GM19324 (cell line): ENCODE measurements at regions not wholly inside any gene's neighbourhood (a gene's known extent, or its start where the extent isn't known, plus 50 kb on each side); places are given as distances from the start of the nearest gene placed in this dataset.

Source experiments
- ATAC-seq: cut with Tn5 transposase; IDR thresholded peaks from one replicate; pipeline ENCODE4 v1.9.1; 2021; ENCODE audit warnings: mild to moderate bottlenecking, moderate library complexity; ENCODE audit not compliant: unreplicated experiment, low FRiP score

DNA sequence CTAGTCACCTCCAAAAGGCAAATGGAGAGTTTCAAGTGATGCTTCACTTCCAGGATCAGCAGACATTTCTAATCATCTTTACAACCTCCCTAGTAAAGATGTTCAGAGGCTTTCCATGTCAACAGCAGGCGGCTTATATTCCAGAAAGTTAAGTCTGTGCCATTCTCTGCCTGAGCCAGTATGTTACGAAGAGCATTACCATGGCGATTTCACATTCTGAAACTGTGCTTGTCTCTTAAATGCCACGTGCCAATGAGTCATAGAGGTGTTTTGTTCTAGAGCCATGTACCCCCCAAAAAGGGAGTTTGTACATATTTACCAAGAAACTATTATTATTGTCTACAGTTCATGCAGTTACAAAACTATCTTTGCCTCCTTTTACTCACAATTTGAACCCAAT lies 319.5 kb downstream of the FOXA2 start:
- ATAC-seq, result no peak

DNA sequence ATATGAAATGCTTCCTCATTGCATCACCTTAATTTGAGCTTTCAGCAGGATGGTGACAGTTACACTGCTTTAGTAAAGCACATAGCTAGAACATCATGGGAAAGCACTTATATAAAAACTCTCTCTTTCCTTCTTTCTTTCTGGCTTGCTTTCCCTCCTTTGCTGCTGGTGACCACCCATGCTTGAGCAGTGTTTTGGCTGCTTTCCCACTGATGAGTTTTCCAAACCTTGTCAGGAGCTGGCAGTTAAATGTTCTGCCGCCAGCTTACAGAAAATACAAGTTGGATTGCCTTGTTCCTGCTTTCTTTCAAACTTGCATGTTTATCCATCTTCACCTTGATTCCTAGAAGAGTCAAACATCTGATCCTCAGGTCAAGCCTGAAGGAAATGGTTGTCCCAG lies 323.9 kb downstream of the FOXA2 start:
- ATAC-seq, result no peak

DNA sequence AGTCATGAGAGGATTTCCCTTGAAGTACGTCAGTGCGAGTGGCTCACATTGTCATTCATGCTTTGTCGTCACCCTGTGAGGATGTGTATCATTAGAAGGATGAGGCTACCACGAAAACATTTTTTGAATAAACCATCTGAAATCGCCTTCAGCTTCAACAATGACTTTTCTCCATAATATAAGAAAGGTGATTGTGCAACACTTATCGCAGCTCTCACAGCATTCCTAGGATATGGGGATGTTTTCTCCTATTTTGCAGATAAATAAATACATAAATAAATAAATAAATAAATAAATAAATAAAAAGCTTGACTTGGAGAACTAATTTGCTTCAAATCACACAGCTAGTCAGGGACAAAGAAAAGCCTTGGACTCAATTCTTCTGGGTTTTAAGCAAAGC lies 326.5 kb downstream of the FOXA2 start:
- no peak for ATAC-seq

DNA sequence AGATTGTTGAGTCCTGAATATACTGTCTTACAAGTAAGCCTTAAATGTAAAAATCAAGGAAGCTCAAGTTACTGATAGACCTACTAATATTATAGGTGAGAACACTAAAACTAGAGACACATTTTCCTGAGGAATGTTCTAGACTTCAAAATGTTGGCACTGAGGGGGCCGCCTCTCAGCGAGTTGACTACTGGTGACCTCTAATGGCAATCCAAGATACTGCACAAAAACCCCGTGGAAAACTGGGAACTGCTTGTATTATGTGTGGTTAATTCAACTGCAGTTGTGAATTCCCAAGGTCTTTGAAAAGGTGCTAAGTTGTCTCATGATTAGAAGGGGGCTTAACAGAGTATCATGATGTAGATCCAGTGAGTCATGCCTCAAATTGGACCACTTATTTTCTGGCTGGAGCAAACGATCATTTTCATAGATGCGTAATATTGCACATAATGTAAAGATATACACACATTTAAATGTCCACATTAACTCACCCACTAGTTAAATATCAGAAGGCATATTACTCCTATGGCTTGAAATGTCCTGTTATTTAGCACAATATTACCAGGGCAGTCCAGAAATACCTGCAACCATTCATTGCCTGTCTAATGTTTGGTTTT lies 336.2 kb downstream of the FOXA2 start:
- ATAC-seq, result no peak

DNA sequence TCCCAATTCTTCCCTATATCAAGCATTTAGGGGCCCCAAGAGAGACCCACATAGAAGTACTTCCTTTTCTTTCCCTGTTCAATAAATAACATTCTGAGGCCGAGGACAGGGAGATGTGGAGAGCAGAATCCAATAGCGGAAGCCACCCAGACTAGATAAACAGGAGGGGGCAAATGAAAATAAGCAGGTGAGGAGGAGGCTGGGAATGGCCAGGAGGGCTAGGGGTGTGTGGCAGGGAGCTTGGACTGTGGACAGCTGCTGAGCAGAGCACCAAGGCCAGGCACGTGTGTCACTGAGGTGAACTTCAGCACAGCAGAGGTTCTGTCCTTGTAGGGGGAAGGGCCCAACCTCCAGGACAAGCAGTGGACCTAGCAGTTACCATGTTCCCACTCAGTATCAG lies 339.2 kb downstream of the FOXA2 start:
- no peak for ATAC-seq

DNA sequence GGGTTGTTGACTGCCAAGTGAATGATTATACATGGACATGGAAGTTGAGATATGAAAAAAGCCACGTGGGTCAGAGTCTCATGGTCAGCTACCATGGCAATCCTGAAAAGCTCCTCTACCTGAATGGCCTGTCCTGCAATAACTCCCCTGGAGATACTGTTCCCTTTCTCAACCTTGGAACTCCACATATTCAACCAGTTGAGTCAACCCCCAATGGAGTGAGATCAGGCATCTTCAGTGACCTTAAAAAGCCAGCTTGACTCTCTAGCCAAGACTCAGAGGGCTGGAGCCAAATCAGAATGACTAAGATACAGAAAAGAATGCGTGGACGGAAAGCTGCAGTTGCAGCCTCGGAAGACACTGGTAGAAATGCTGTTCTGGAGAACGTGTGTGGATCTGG lies 341.3 kb downstream of the FOXA2 start:
- ATAC-seq, result no peak

DNA sequence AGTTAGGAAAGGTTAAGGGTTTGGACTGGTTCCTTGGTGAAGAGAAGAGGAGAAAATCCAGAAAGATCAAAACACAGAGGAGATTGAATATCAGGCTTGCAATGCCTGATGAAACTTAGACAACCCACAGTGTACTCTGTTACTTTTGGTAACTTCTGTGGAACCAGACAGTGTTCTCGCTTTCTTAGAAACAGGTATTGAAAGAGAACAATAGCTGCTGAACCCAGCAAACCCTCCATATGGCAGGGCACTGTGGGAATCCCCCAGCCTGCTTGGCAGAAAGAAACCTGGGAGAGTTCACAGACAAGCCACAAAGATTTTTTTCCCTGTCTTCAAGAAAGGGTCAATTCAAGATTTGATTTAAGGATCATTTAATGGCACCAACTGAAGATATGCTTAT lies 342.8 kb downstream of the FOXA2 start:
- ATAC-seq, result no peak

DNA sequence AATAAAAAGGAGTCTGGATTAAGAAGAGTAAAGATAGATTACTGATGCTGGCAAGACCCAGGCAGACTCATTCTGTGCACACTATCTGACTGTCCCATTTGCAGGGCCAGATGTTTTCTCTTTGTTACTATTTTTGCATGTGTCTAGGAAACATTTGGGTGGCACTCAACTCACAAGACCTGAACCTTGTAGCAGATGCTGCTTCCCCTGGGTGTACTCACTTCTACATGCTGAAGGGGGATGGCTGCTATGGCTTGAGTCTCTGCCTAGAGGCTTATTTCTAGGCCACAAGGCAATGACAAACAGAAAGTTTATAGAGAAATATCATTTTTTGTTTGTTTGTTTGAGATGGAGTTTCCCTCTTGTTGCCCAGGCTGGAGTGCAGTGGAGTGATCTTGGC lies 351.4 kb downstream of the FOXA2 start:
- no peak for ATAC-seq

DNA sequence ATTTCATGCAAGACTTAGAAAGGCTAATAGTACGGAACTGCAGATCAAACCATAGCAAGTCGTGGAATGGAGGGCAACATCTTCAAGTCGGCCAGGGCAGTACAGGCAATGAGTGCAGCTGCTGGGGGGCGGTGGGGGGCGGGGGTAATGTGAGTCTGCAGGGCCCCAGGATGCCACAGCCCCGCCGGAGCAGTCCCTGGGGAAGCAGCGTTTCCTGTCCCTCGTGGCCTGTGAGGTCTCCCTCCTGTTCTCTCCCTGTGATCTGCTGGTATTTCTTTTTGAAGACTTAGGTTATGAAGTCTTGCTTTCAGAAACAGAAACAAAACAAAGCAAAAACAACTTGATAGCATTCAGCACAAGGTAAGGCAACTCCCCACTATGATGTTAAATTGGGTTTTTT lies 351.9 kb downstream of the FOXA2 start:
- ATAC-seq, result no peak

DNA sequence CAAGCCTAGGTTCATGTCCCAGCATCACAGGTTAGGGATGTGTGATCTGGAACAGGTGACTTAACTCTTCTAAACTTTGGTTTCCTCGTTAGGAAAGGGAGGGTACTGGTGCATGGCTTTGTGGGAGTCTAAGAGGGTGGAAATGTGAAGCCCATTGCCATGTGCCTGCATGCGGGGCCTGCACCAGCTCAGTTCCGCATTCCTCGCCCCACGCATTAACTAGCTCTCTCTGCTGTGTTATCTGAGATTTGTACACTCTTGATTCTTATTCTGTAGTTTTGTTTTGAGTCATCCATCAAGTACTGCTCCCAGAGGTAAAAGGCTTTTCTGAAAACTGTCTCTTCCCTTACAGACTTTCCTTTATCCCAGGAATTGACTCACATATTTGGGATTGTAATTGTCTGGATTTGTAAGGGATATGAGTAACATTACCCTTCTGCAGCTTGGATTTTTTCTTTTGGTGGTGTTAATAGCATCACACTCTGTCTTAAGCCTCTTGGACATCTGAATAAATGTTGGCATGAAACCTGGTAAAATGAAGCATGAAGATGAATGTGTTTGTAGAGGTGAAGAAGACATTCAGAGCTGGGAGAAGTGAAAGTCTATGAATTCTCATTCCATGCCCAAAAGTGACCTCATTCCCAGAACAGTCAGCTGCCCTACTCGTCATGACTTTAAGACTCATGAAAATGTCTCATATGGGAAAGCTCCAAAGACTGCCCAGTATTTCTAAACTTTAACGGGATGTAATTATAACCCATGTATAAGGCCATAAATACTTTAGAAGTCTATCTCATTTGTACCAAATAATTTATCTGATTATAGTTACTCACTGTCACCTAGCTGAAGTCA lies 357.3 kb downstream of the FOXA2 start:
- ATAC-seq, result no peak

DNA sequence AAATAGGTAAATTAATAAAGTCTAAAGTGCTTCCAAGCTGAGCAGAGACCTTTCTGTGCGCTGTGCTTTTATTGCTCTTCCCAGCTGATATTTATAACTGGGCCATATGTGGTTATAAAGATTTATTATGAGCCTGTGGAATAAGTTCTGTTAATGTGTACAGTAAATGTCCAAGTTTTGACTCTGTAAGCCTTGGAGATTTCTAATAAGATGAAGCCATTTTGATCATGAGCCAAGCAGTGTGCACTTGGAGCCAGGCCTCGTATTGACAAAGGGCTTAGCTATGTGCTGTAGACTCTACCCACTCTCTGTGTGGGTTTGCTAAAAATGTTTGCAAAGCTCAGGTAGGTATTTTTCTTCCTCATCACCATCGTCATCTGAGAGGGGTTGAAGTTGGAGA lies 361.1 kb downstream of the FOXA2 start:
- no peak for ATAC-seq

DNA sequence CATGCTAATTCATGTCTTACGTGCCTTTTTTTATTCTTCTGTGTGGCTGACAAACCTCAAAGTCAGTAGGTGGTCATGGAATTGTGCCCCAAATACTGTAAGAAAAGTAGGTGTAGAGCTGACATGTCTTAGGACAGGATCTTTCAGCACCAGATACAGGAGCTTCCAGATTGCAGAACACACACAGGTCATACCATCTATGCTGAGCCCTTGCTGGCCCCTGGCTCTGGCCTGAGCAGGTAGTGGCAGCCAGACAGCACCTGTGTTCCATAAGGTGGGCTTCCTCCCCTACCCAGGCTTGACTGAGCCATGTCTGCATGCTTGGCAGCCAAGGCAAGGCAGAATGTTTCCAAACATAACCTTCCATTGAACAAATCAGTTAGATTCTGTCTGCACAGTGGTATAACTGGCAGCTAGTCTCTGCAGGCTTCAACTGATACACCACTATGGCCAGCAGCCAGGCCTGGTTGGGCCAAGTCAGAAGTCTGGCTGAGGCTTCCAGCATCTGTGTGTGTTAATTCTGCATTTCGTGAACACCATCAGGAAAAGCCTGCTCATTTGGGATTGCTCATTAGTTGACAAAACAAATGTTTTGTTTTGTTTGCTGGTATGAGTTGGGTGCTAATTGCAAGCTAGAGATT lies 366.5 kb downstream of the FOXA2 start:
- ATAC-seq, result no peak

DNA sequence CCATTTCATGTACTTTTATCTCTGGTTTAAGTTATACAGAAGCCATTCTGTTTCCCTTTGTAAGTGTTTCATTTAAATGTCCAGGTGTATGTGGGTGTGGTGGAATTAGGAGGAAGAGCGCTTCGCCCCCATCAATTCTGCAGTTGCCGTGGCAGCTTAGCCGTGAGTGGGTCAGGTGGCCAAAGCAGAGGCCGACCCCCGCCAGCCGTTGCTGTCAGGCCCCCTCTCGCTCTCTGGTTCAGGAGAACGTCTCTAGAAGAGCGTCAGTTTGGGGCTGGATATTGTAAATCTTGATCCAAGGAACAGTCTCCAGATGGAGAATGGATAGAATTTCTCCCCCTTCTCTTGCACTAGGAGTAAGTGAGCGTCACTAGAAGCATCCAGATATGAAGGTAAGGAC lies 367.4 kb downstream of the FOXA2 start:
- no peak for ATAC-seq

DNA sequence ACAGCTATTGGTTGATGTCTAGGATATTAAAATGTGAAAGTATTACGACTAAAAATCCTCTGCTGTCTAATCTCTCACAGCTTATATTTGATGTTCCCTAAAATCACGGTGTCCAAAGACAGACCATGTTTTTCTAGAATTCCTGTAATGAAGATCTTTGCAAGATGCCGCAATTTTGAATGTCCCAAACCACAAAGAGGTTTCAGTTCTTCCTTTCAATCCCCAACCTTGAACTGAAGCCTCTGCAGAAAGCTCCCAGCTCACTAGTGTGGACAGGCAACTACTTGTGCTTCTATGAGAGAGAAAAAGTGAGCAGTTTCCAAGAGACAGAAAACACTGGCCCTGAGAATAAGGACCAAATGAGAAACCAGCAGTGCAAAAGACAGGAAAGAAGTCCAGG lies 370.1 kb downstream of the FOXA2 start:
- no peak for ATAC-seq

DNA sequence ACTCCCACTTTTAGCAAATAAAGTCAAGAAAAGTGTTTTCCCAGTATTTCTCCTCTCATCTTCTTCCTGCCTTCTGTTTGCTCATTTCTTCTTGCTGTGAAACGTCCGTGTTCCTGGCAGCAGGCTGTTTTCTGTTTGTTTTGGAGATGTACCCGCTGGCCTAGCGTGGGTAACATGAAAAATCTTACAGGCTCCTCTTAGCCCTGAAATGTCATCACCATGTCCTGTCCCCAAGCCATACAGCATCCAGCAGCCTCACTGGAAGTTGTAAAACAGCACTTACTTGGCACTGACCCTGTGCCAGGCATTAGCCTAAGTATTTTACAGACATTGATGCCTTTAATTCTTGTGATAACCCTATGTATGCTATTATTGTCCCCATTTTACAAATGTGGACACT lies 371.1 kb downstream of the FOXA2 start:
- no peak for ATAC-seq

DNA sequence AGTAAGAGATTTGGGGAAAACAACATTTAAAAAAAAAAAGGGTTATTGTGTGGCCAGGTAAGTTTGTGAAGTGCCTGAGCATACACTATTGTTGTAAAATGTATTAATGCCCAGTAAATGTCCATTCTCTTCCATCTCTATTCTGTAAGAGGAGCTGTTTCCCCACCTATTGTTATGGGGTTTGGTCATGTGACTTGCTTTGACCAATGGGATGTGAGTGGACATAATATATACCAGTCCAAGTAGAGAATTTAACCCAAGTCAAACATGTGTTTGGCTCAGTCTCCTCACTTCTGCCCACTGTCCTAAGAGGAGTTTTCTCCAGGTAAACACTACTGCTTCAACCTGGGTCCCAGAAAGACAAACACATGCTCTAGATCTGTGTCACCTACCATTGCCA lies 377.1 kb downstream of the FOXA2 start:
- no peak for ATAC-seq

DNA sequence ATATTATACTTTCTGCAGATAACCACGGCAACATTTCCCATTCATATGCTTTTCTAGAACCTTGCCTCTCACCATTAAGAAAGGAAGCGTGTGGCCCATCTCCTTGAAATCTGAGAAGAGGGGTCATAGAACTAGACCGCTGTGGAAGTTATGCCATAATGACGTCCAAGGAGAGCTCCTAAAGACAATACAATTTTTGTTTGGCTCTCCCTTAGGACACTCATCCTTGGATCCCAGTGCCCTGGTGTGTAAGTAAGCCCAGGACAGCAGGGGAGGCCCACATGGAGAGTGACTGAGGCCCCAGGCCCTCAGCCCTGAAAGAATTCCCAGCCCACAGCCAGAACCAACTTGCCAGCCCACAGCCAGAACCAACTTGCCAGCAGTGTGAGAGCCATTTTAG lies 379.6 kb downstream of the FOXA2 start:
- no peak for ATAC-seq

DNA sequence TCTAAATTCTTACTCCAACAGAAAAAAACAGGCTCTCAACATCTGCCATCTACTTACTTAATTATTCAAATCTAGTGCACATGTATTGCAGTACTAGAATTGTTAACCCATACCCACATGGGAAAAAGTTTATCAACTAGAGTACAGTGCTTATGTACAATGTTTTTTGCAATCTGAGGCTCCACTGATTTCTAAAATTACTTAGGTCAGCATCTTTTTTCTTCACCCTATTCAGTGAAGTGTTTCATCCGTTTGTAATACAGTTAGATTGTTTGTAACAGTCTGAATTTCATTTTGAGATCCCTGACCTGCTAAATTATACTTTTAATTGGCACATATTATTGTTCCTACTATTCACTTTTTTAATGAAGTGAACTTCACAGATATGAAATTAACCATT lies 402.2 kb downstream of the FOXA2 start:
- no peak for ATAC-seq

DNA sequence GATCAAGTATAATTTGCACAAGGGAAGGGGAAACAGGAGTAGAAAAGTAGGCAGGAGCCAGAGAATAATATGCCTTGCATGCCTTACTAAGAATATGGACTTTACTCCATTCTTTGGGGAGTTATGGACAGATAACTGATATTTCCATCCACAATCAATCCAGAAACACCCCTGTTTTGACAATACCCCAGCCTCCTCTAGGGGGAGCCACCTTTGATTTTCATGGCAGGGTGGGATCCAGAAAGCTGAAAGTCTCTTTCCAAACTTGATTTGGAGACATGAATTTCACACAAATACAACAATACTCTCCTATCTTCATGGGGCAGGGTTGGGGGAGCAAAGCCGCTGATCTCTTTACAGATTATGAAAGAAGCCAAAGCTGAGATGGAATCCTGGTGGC lies 404.1 kb downstream of the FOXA2 start:
- ATAC-seq, result no peak

DNA sequence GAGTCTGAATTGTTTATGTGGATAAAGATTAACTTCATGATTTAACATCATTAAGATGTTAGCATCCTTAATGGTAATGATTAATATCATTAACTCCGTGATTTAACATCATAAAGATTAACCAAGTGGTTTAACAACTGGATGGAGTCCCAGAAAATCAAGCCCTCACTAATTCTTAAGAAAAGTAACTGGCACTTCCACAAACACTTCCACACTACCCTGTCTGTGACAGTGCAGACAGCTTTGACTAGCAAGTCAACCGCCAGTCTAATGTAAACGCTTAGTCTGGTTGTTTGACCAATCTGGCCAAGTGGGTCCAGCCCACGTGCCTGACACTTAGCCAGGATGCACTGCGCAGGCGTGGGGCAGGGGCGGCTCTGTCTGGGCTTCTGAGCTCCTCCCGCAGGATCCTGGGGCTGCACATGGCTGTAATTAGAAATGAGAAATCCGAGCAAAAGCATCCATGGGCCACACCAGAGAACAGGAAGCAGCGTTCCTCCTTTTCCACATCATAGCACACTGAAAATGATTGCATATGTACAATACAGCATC lies 424.2 kb downstream of the FOXA2 start:
- no peak for ATAC-seq

DNA sequence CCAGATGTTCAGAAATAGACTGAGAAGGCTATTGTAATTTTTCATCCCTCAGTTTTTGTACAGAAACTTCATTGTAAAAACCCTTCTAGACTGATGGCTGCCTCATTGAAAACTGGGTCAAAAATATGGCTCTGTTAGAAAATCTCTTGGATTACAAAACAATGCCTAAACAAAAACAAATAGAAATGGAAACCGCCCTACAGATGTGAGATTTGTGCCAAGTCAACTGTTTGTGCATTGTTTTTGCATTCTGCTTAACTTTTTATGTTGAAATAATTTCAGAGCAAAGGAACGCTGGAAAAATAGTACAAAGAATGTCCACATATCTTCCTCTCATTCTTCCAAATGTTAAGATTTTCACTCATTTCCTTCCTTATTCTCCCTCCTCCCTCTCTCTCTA lies 425.1 kb downstream of the FOXA2 start:
- no peak for ATAC-seq

DNA sequence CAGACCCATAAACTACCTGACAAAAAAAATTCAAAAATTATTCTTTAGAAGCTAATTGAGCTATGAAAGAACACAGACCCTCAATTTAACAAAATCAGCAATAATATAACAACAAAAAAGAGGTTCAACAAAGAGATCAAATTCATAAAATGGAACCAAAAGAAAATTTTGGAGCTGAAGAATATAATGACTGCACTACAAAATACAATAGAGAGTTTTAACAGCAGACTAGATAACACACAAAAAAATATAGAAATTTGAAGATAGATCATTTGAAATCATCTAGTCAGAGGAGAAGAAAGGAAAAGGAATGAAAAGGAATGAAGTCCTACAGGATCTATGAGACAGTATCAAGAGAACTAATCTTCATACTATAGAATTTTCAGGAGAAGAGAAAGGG lies 422.1 kb downstream of the PAX1 start:
- no peak for ATAC-seq
